GM10248 (cell line): ENCODE measurements at regions not wholly inside any gene's neighbourhood (a gene's known extent, or its start where the extent isn't known, plus 50 kb on each side); places are given as distances from the start of the nearest gene placed in this dataset.

Experiments used
- CTCF ChIA-PET: fragments of 300-600 bp; sonication (Branson Sonifier 250); formaldehyde crosslinking; extraction: SDS; loops from one replicate; lab custom pipeline; 2021; ENCODE audit warnings: antibody characterized with exemption; lab: Yijun Ruan, JAX
- POLR2A ChIA-PET: fragments of 350-650 bp; sonication (Branson Sonifier 250); formaldehyde crosslinking; extraction: SDS; loops from one replicate; lab custom pipeline; 2020; ENCODE audit warnings: antibody characterized with exemption; lab: Yijun Ruan, JAX
- DNase-seq: peaks from one replicate; pipeline ENCODE4 v3.0.0; 2012; ENCODE audit errors: extremely low spot score
- CTCF ChIP-seq: IDR thresholded peaks from 2 replicates; pipeline ENCODE4 v1.5.1; 2012; ENCODE audit warnings: mild to moderate bottlenecking, low read depth; ENCODE audit errors: extremely low read depth, missing control alignments, control extremely low read depth

- no peak for TF ChIP-seq CTCF
- DNase-seq: no peak
- ChIA-PET CTCF (interaction anchor here (1.2 kb wide), 1 partner anchor 19 kb away, joined by 3 read pairs; no protein-coding TSS in a partner anchor), POLR2A (no interaction called here)
Measured at GRCh38 chr4:14769993-14770392, 232.3 kb upstream of the CPEB2 start.

GRCh38 chr4:14771094-14771493, 231.2 kb upstream of the CPEB2 start:
- POLR2A ChIA-PET: no interaction called here
- TF ChIP-seq CTCF: no peak
- CTCF ChIA-PET: interaction anchor here (1.2 kb wide), 2 partner anchors 8 to 17 kb away, joined by 3 read pairs; no protein-coding TSS in a partner anchor
- no peak for DNase-seq

GRCh38 chr4:14771504-14772175, 230.6 kb upstream of the CPEB2 start:
- CTCF ChIA-PET: interaction anchor here (0.9 to 1.2 kb wide), 2 partner anchors 9 to 71 kb away, joined by 3 read pairs; no protein-coding TSS in a partner anchor
- POLR2A ChIA-PET: no interaction called here
- TF ChIP-seq CTCF: no peak
- DNase-seq: no peak

GRCh38 chr4:14772388-14772787, 229.9 kb upstream of the CPEB2 start:
- ChIA-PET CTCF (interaction anchor here (0.9 to 1.9 kb wide), 4 partner anchors 9 to 1116 kb away, joined by 3 to 4 read pairs (median 3); no protein-coding TSS in a partner anchor), POLR2A (no interaction called here)
- DNase-seq: no peak
- TF ChIP-seq CTCF: no peak

- TF ChIP-seq CTCF: no peak
- ChIA-PET CTCF (interaction anchor here (1.3 kb wide), 1 partner anchor 19 kb away, joined by 3 read pairs; no protein-coding TSS in a partner anchor), POLR2A (no interaction called here)
- peak; percentile 12 for DNase-seq
Measured at GRCh38 chr4:14783011-14783877, 219.0 kb upstream of the CPEB2 start.

GRCh38 chr4:14787221-14787620, 215.1 kb upstream of the CPEB2 start:
- ChIA-PET POLR2A (no interaction called here), CTCF (no interaction called here)
- no peak for DNase-seq
- no peak for TF ChIP-seq CTCF
